ENCODE measurements at regions not wholly inside any gene's neighbourhood (a gene's known extent, or its start where the extent isn't known, plus 50 kb on each side); places are given as distances from the start of the nearest gene placed in this dataset.

GRCh38 chr11:42669248-42669976 lies 642.4 kb upstream of the API5 start:
- no peak overlapping the region for H3K4me3 ChIP-seq (ENCODE audit: low read length in 2 of 2)

DNA sequence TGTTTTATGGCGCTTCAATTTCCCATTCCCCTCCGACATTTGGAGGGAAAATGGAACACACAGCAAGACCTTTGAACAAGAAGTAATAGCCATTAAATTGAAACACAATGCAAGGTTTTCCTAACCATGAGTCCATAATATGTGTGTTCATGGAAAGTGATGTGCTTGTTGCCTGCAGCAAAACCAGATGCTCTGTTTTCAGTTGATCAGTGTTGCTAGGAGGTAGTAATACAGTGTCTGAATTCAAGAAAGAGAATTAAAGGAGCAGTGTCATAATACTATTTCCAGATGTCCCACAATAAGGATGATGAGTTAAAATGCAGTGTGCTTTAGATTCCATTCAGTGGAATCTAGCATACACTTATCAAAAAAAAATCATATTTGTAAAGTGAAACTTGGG lies 637.4 kb upstream of the API5 start:
- Histone ChIP-seq H3K27ac (ENCODE audit: low read depth in 2 of 2, low read length in 2 of 2) (no peak overlapping the region), H3K4me1 (ENCODE audit: control insufficient read depth in 2 of 2, insufficient read depth in 2 of 2, low read length in 2 of 2) (no peaks in the 10 kb centered on the region), H3K9ac (ENCODE audit: low read depth in 1 of 2, low read length in 2 of 2) (no peak overlapping the region), H3K27me3 (ENCODE audit: control insufficient read depth in 2 of 2, insufficient read depth in 2 of 2, low read length in 2 of 2) (no peaks in the 10 kb centered on the region), H3K9me3 (ENCODE audit: control insufficient read depth in 2 of 2, low read length in 2 of 2) (no peaks in the 10 kb centered on the region), H3K36me3 (ENCODE audit: control insufficient read depth in 2 of 2, insufficient read depth in 2 of 2, low read length in 2 of 2) (no peaks in the 10 kb centered on the region), H3K4me3 (ENCODE audit: low read length in 2 of 2) (no peak overlapping the region)

More at GRCh38 chr11:42669248-42669976, 642.4 kb upstream of the API5 start:
- Histone ChIP-seq H3K36me3 (ENCODE audit: control insufficient read depth in 2 of 2, insufficient read depth in 2 of 2, low read length in 2 of 2) (no peaks in the 10 kb centered on the region), H3K27ac (ENCODE audit: low read depth in 2 of 2, low read length in 2 of 2) (no peak overlapping the region), H3K27me3 (ENCODE audit: control insufficient read depth in 2 of 2, insufficient read depth in 2 of 2, low read length in 2 of 2) (no peaks in the 10 kb centered on the region), H3K9ac (ENCODE audit: low read depth in 1 of 2, low read length in 2 of 2) (no peak overlapping the region), H3K9me3 (ENCODE audit: control insufficient read depth in 2 of 2, low read length in 2 of 2) (no peaks in the 10 kb centered on the region), H3K4me1 (ENCODE audit: control insufficient read depth in 2 of 2, insufficient read depth in 2 of 2, low read length in 2 of 2) (no peaks in the 10 kb centered on the region)

DNA sequence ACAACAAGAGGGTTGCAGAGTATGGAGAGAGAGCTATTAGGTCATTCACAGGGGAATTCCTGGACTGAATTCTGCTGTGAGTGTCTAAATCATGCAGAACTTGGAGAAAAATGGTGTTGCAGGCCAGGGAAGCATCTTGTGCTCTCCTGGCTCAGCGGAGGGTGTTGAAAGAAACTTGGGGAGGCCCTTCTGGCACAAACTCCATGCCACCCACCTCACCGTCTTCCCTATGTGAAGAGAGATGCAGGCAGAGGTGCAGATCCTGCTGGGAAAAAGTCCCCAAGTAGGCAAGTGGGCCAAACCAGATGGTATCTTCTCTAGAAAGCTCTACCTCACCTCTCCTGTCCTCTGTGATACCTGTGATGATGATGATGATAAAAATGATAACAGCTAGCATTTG lies 604.3 kb upstream of the API5 start:
- Histone ChIP-seq H3K4me1 (ENCODE audit: control insufficient read depth in 2 of 2, insufficient read depth in 2 of 2, low read length in 2 of 2) (no peaks in the 10 kb centered on the region), H3K36me3 (ENCODE audit: control insufficient read depth in 2 of 2, insufficient read depth in 2 of 2, low read length in 2 of 2) (no peaks in the 10 kb centered on the region), H3K4me3 (ENCODE audit: low read length in 2 of 2) (no peak overlapping the region), H3K27me3 (ENCODE audit: control insufficient read depth in 2 of 2, insufficient read depth in 2 of 2, low read length in 2 of 2) (no peaks in the 10 kb centered on the region), H3K9ac (ENCODE audit: low read depth in 1 of 2, low read length in 2 of 2) (no peak overlapping the region), H3K27ac (ENCODE audit: low read depth in 2 of 2, low read length in 2 of 2) (no peak overlapping the region), H3K9me3 (ENCODE audit: control insufficient read depth in 2 of 2, low read length in 2 of 2) (no peaks in the 10 kb centered on the region)

DNA sequence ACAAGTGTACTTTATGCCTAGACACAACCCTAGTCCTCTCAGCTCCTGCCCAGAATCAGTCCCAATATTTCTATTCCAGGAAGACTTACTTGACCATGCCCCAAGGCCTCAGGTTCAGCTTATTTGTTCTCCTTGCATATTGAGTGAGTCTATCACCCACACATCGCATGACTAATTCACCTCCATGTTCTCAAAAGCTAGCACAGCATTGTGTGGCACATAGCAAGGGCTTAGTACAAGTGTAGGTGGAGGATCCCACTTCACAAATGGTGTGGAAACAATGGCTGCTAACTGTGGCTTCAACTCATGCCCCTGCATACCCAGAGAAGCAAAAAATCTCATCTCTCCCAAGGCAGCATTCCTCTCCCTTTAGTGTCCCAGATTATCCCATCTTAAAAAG lies 602.6 kb upstream of the API5 start:
- no peaks in the 10 kb centered on the region for H3K36me3 ChIP-seq (ENCODE audit: control insufficient read depth in 2 of 2, insufficient read depth in 2 of 2, low read length in 2 of 2)
- no peaks in the 10 kb centered on the region for H3K4me1 ChIP-seq (ENCODE audit: control insufficient read depth in 2 of 2, insufficient read depth in 2 of 2, low read length in 2 of 2)
- H3K27ac ChIP-seq (ENCODE audit: low read depth in 2 of 2, low read length in 2 of 2), result no peak overlapping the region
- H3K9me3 ChIP-seq (ENCODE audit: control insufficient read depth in 2 of 2, low read length in 2 of 2), result no peaks in the 10 kb centered on the region
- no peaks in the 10 kb centered on the region for H3K27me3 ChIP-seq (ENCODE audit: control insufficient read depth in 2 of 2, insufficient read depth in 2 of 2, low read length in 2 of 2)
- H3K4me3 ChIP-seq (ENCODE audit: low read length in 2 of 2), result no peak overlapping the region
- no peak overlapping the region for H3K9ac ChIP-seq (ENCODE audit: low read depth in 1 of 2, low read length in 2 of 2)

DNA sequence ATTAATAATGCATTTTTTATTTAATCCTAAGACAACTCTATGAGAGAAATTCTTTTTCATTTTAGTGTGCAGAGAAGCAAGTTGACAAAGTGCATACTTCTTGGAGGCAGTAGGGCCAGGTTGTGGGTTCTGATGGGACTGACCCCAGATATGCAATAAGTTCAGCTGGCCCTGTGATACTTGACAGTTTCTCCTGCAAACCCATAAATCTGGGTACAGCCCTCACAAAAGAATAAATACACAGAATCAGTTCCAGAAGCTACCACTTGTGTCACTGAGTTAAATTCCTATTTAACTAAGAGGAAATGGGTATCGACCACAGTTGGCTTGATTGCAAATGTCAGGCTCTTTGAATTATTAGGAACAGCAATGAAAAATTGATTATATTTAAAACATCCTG lies 598.5 kb upstream of the API5 start:
- Histone ChIP-seq H3K27ac (ENCODE audit: low read depth in 2 of 2, low read length in 2 of 2) (no peak overlapping the region), H3K9me3 (ENCODE audit: control insufficient read depth in 2 of 2, low read length in 2 of 2) (no peaks in the 10 kb centered on the region), H3K4me3 (ENCODE audit: low read length in 2 of 2) (no peak overlapping the region), H3K4me1 (ENCODE audit: control insufficient read depth in 2 of 2, insufficient read depth in 2 of 2, low read length in 2 of 2) (no peaks in the 10 kb centered on the region), H3K27me3 (ENCODE audit: control insufficient read depth in 2 of 2, insufficient read depth in 2 of 2, low read length in 2 of 2) (no peaks in the 10 kb centered on the region), H3K36me3 (ENCODE audit: control insufficient read depth in 2 of 2, insufficient read depth in 2 of 2, low read length in 2 of 2) (no peaks in the 10 kb centered on the region), H3K9ac (ENCODE audit: low read depth in 1 of 2, low read length in 2 of 2) (no peak overlapping the region)

- Histone ChIP-seq H3K9me3 (ENCODE audit: control insufficient read depth in 2 of 2, low read length in 2 of 2) (no peaks in the 10 kb centered on the region), H3K4me1 (ENCODE audit: control insufficient read depth in 2 of 2, insufficient read depth in 2 of 2, low read length in 2 of 2) (no peaks in the 10 kb centered on the region), H3K27ac (ENCODE audit: low read depth in 2 of 2, low read length in 2 of 2) (no peak overlapping the region)
Observed at GRCh38 chr11:42713753-42714152, 598.0 kb upstream of the API5 start.

DNA sequence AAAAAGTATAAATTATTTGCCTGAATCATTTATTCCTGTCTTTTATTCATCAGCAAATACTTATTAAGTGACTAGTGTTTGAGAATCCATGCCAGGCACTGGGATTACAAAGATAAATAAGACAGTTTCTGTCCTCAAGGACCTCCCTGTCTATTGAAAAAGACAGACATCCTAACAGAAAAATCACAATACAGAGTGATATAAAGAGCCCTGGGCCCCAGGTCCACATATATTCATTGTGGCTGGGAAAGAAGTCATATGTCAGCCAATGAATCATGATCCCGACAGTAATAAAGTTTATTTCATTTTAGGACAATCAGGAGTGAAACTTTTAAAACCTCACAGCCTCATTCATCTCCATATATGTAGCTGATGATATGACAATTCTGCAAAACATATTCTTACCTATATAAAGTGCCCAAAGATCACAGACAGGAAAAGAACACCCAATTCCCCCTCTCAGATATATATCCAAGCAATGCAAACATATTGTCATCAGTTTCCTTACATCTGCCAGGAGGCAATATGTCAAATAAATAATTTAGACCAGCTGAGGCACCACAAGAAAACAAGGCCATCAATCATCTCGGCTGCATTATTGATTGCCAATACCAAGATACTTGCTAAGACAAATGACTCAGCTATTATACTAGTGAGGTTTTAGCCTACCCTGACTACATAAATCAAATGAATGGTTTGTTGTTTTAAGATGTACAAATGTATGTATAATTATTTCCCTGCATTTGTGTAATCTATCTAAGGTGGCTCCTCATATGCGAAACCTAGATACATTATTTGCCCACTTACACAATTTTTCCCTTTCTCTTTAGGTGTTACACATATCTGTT lies 590.9 kb upstream of the API5 start:
- H3K4me1 ChIP-seq (ENCODE audit: control insufficient read depth in 2 of 2, insufficient read depth in 2 of 2, low read length in 2 of 2), result no peaks in the 10 kb centered on the region
- no peak overlapping the region for H3K27ac ChIP-seq (ENCODE audit: low read depth in 2 of 2, low read length in 2 of 2)
- no peaks in the 10 kb centered on the region for H3K9me3 ChIP-seq (ENCODE audit: control insufficient read depth in 2 of 2, low read length in 2 of 2)
- H3K4me3 ChIP-seq (ENCODE audit: low read length in 2 of 2), result no peak overlapping the region
- no peak overlapping the region for H3K9ac ChIP-seq (ENCODE audit: low read depth in 1 of 2, low read length in 2 of 2)
- no peaks in the 10 kb centered on the region for H3K27me3 ChIP-seq (ENCODE audit: control insufficient read depth in 2 of 2, insufficient read depth in 2 of 2, low read length in 2 of 2)
- no peaks in the 10 kb centered on the region for H3K36me3 ChIP-seq (ENCODE audit: control insufficient read depth in 2 of 2, insufficient read depth in 2 of 2, low read length in 2 of 2)

More at GRCh38 chr11:42713753-42714152, 598.0 kb upstream of the API5 start:
- no peak overlapping the region for H3K9ac ChIP-seq (ENCODE audit: low read depth in 1 of 2, low read length in 2 of 2)
- H3K4me3 ChIP-seq (ENCODE audit: low read length in 2 of 2), result no peak overlapping the region
- no peaks in the 10 kb centered on the region for H3K36me3 ChIP-seq (ENCODE audit: control insufficient read depth in 2 of 2, insufficient read depth in 2 of 2, low read length in 2 of 2)
- H3K27me3 ChIP-seq (ENCODE audit: control insufficient read depth in 2 of 2, insufficient read depth in 2 of 2, low read length in 2 of 2), result no peaks in the 10 kb centered on the region

GRCh38 chr11:42727879-42728278 lies 583.9 kb upstream of the API5 start:
- H3K27me3 ChIP-seq (ENCODE audit: control insufficient read depth in 2 of 2, insufficient read depth in 2 of 2, low read length in 2 of 2), result no peaks in the 10 kb centered on the region
- no peaks in the 10 kb centered on the region for H3K4me1 ChIP-seq (ENCODE audit: control insufficient read depth in 2 of 2, insufficient read depth in 2 of 2, low read length in 2 of 2)
- H3K36me3 ChIP-seq (ENCODE audit: control insufficient read depth in 2 of 2, insufficient read depth in 2 of 2, low read length in 2 of 2), result no peaks in the 10 kb centered on the region
- H3K27ac ChIP-seq (ENCODE audit: low read depth in 2 of 2, low read length in 2 of 2), result no peak overlapping the region
- H3K9ac ChIP-seq (ENCODE audit: low read depth in 1 of 2, low read length in 2 of 2), result no peak overlapping the region
- H3K4me3 ChIP-seq (ENCODE audit: low read length in 2 of 2), result no peak overlapping the region
- no peaks in the 10 kb centered on the region for H3K9me3 ChIP-seq (ENCODE audit: control insufficient read depth in 2 of 2, low read length in 2 of 2)

DNA sequence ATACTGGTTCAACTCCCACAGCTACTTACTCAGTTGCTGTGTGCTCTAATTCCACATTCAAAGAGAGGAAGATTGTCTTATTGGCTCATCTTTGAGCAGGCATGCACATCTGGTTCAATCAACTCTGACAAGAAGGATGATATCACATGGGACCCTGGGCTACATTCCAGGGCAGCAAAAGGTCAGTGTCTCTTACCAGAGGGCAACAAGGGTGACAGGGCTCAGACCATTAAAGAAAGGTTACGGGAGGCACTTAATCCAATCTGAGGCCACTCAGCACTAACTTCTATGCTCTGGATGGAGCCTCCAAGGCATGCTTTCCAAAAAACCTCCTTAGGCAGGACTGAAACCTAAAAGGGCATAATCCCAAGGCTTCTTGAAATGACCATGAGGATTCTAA lies 549.4 kb upstream of the API5 start:
- Histone ChIP-seq H3K27me3 (ENCODE audit: control insufficient read depth in 2 of 2, insufficient read depth in 2 of 2, low read length in 2 of 2) (no peaks in the 10 kb centered on the region), H3K9ac (ENCODE audit: low read depth in 1 of 2, low read length in 2 of 2) (no peak overlapping the region), H3K4me3 (ENCODE audit: low read length in 2 of 2) (no peak overlapping the region), H3K36me3 (ENCODE audit: control insufficient read depth in 2 of 2, insufficient read depth in 2 of 2, low read length in 2 of 2) (no peaks in the 10 kb centered on the region), H3K9me3 (ENCODE audit: control insufficient read depth in 2 of 2, low read length in 2 of 2) (no peaks in the 10 kb centered on the region), H3K4me1 (ENCODE audit: control insufficient read depth in 2 of 2, insufficient read depth in 2 of 2, low read length in 2 of 2) (no peaks in the 10 kb centered on the region), H3K27ac (ENCODE audit: low read depth in 2 of 2, low read length in 2 of 2) (no peak overlapping the region)

- H3K4me3 ChIP-seq (ENCODE audit: low read length in 2 of 2), result no peak overlapping the region
- no peaks in the 10 kb centered on the region for H3K4me1 ChIP-seq (ENCODE audit: control insufficient read depth in 2 of 2, insufficient read depth in 2 of 2, low read length in 2 of 2)
- no peaks in the 10 kb centered on the region for H3K9me3 ChIP-seq (ENCODE audit: control insufficient read depth in 2 of 2, low read length in 2 of 2)
Observed at GRCh38 chr11:42764936-42765335, 546.9 kb upstream of the API5 start.

More at GRCh38 chr11:42764936-42765335, 546.9 kb upstream of the API5 start:
- H3K27ac ChIP-seq (ENCODE audit: low read depth in 2 of 2, low read length in 2 of 2), result no peak overlapping the region
- no peak overlapping the region for H3K9ac ChIP-seq (ENCODE audit: low read depth in 1 of 2, low read length in 2 of 2)
- no peaks in the 10 kb centered on the region for H3K27me3 ChIP-seq (ENCODE audit: control insufficient read depth in 2 of 2, insufficient read depth in 2 of 2, low read length in 2 of 2)
- H3K36me3 ChIP-seq (ENCODE audit: control insufficient read depth in 2 of 2, insufficient read depth in 2 of 2, low read length in 2 of 2), result no peaks in the 10 kb centered on the region

Data from mucosa of rectum (tissue), 2 donors.